ENCODE measurements at regions not wholly inside any gene's neighbourhood (a gene's known extent, or its start where the extent isn't known, plus 50 kb on each side); places are given as distances from the start of the nearest gene placed in this dataset.

GRCh38 chr9:120256146-120256545 is 323.8 kb downstream of the CDK5RAP2 start:
- no peak for TF ChIP-seq CTCF (IDR thresholded peaks at IDR 0.05)
- no peak for TF ChIP-seq POLR2A (IDR thresholded peaks at IDR 0.05)

All from uterus (tissue), 2 donors.